Fibroblast of mammary gland (primary cell): ENCODE measurements at regions not wholly inside any gene's neighbourhood (a gene's known extent, or its start where the extent isn't known, plus 50 kb on each side); places are given as distances from the start of the nearest gene placed in this dataset.
"Not testable (repeated sequence)": the region's sequence is repeated elsewhere in the genome, so short reads cannot be mapped to it uniquely, and the experiment has no call there.

Experiments
- DNase-seq: peaks from one replicate; pipeline ENCODE4 v3.0.0-alpha.2; 2010; ENCODE audit warnings: low read depth
- H3K4me3 ChIP-seq: 2 replicates; pipeline ENCODE4 v1.5.1; 2011; ENCODE audit warnings: low read depth, mild to moderate bottlenecking, low read length, moderate library complexity; ENCODE audit not compliant: control insufficient read depth
- TF ChIP-seq, protein P1 (sequence below): conservative IDR thresholded peaks from 2 replicates; pipeline ENCODE4 v1.5.1; 2011; ENCODE audit warnings: low read depth, low read length, inconsistent platforms; ENCODE audit not compliant: control insufficient read depth, insufficient read depth

DNA sequence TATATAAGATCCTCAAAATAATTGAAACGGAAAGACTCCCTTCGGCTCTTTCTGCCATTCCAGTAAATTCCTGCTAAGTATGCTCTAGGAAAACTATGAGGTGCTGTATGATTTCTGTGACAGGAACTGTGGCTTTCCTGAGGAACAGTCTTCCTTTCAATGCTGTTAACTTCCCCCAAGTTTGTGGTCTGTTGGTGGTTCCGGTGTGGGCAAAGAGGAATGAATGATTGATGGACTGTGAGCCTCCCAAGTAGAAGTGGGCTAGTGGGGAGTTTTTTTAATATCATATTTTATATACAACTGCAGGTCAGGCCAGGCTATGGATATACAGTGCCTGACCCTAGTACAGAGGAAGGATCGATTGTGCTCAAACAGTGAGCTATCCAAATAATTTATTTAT, 560.7 kb upstream of the RBFOX1 start:
- no peak for DNase-seq
- no peak overlapping the region for H3K4me3 ChIP-seq
- TF ChIP-seq, protein P1, sequence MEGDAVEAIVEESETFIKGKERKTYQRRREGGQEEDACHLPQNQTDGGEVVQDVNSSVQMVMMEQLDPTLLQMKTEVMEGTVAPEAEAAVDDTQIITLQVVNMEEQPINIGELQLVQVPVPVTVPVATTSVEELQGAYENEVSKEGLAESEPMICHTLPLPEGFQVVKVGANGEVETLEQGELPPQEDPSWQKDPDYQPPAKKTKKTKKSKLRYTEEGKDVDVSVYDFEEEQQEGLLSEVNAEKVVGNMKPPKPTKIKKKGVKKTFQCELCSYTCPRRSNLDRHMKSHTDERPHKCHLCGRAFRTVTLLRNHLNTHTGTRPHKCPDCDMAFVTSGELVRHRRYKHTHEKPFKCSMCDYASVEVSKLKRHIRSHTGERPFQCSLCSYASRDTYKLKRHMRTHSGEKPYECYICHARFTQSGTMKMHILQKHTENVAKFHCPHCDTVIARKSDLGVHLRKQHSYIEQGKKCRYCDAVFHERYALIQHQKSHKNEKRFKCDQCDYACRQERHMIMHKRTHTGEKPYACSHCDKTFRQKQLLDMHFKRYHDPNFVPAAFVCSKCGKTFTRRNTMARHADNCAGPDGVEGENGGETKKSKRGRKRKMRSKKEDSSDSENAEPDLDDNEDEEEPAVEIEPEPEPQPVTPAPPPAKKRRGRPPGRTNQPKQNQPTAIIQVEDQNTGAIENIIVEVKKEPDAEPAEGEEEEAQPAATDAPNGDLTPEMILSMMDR, result no peak

DNA sequence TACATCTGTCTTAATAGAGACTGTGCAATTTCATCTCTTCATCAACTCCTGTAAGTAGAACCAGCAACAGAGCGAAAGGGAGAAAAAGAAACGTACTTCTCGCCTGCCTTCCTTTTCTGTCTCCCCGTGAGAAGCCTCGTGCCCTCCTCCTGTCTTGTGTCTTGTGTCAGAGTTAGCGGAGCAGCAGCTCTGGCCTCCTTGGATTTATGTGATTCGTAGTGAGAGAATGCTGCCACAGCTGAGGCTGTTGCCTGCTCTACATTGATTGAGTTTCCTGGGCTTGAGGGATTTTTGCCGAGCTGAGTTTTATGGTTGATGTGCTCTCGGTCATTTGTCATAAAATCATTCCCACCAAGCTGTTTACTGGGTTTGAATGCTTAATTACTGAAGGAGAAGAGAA, 579.1 kb upstream of the RBFOX1 start:
- DNase-seq, result no peak
- no peak overlapping the region for H3K4me3 ChIP-seq
- TF ChIP-seq, protein P1, result no peak

DNA sequence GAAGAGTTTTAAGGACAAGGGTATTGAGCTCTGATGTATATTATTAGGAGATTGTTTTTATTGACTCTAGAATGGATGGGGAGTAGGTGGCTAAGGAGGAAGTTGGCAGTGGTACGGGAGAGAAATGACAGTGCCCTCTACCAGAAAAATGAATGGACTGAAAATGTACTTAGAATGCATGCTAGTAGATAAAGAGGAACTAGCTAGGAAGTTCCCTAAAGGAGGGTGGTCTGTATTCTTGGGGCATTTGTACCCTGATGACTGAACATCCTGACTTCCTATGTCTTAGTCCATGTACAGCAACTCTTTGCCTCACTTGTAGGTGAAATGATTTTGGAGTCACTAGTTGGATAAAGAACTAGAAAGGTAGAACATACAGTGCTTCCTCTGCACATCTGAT, 581.5 kb upstream of the RBFOX1 start:
- DNase-seq, result no peak
- TF ChIP-seq, protein P1, result no peak
- H3K4me3 ChIP-seq, result no peak overlapping the region

DNA sequence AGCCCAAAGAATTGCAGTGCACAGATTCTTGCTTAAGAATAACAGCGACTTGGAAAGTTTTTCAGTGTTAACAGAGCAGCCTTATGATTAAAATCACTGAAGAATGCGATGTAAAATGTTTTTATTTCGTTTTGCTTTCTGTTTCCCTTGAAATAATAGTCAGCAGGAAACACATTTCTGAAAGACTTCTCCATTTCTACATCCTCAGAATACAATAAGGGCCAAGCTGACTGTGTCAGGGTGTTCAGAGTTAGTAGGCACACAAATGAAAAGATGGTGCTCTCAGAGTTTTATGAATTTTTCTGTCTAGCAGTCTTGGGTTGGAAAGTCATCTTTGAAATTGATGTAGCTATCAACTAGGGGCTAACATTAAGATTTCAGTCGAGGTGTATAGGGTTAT, 582.9 kb upstream of the RBFOX1 start:
- H3K4me3 ChIP-seq, result no peak overlapping the region
- TF ChIP-seq, protein P1, result no peak
- no peak for DNase-seq

DNA sequence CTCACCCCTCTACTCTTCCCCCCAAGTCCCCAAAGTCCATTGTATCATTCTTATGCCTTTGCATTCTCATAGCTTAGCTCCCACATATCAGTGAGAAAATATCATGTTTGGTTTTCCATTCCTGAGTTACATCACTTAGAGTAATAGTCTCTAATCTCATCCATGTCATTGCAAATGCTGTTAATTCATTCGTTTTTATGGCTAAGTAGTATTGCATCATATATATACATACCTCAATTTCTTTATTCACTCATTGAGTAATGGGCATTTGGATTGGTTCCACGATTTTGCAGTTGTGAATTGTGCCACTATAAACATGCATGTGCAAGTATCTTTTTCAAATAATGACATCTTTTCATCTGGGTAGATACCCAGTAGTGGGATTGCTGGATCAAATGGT, 596.3 kb upstream of the RBFOX1 start:
- H3K4me3 ChIP-seq, DNase-seq: not testable (repeated sequence)

DNA sequence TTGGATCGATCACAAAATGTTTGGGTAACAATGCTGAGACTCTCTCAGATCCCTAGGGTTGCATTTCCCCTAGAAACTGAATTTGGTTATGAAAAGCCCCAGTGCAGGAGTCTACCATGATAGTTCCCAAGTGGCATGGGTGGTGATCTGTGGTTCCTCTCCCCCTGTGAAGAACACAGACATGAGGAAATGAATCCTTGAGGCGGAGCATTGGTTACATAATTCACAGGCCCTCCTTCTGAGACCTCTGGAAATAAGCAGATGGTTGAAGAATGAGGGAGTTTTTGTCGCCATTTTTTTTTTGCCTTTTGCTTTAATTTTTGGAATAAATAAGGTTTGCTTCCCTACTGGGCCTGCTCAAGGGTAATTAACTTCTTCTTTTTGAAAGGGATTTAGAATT, 597.0 kb upstream of the RBFOX1 start:
- no peak overlapping the region for H3K4me3 ChIP-seq
- TF ChIP-seq, protein P1, result no peak
- no peak for DNase-seq

DNA sequence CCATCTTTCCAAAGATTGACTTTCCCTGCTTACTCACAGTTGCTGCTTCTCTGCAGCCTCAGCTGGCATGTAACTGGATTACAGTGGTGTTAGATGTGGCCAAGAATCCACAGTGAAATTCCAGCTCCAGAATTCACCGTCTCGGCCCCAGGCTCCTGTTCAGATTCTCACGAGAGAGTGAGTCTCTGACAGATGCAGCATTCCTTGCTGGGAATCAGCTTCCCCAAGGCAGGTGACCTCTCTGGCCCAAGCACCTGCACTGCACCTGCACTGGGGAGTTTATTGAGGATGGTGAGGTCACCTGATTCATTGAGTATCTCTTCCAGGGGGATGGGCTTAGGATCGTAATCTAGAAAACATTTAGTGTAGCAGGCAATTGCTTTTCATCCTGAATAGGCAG, 600.5 kb upstream of the RBFOX1 start:
- DNase-seq, result no peak
- TF ChIP-seq, protein P1, result no peak
- no peak overlapping the region for H3K4me3 ChIP-seq
